ENCODE measurements at regions not wholly inside any gene's neighbourhood (a gene's known extent, or its start where the extent isn't known, plus 50 kb on each side); places are given as distances from the start of the nearest gene placed in this dataset.

GRCh38 chr7:88396295-88396947, 89.7 kb upstream of the STEAP4 start:
- TF ChIP-seq CTCF (IDR thresholded peaks at IDR 0.05), result no peak

GRCh38 chr7:88395715-88396114, 89.0 kb upstream of the STEAP4 start:
- no peak for TF ChIP-seq CTCF (IDR thresholded peaks at IDR 0.05)

GRCh38 chr7:88391247-88391646, 84.6 kb upstream of the STEAP4 start:
- no peak for TF ChIP-seq CTCF (IDR thresholded peaks at IDR 0.05)

DNA sequence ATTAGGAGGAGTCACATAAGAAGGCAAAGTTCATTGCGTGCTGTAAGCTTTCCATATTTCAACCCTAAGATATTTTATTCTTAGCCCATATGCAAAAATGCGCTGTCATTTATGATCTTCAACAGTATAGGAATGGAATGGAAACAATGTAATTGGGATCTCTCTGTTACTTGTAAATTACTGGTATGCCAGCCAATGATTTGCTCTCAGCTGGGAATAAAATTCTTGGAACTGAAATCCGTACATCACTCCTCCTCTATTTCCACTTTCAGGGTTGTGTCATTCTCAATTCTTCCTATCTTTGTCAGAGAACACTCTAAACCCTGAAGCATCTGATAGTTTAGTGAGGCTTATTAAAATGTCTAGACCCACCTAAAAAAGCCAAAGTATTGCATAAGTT, 80.7 kb upstream of the STEAP4 start:
- TF ChIP-seq CTCF (IDR thresholded peaks at IDR 0.05), result no peak

- TF ChIP-seq CTCF (IDR thresholded peaks at IDR 0.05), result no peak
Observed at GRCh38 chr7:88386665-88387156, 80.0 kb upstream of the STEAP4 start.

DNA sequence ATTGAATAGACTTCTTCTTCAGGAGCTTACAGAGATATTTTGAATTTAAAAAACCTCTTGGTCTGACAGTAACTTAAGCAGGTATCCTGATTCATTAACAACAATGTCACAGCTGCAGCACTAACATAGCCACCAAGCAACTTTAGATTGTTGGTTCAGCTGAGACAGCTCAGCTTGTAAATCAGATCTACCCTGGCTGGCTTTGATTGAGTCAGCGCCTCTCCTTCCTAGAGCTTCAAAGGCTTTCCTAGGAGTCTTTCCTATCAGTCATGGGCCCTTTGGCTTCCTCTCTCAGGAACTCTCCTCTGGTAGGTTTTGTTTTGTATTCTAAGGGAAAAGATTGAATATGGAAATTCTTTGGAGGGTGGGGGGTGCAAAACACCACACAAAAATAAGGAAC, 70.7 kb upstream of the STEAP4 start:
- TF ChIP-seq CTCF (IDR thresholded peaks at IDR 0.05), result no peak

DNA sequence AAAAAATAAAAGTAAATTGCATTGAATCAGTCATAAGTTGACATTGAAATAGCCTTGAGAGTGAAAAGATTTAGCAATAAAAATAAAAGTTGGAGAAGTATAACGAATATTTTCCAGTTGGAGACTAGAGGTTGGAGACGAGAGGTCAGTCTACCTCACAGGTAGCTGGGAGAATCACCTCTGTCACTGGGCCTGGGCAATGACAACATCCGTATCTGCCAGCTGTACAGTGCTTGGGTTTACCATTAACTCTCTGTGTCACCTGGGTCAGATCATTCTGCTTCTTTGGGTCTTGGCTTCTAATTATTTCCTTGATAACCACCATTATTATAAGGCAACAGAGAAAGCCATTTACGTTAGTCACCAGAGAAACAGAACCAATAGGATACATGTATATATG, 62.0 kb upstream of the STEAP4 start:
- TF ChIP-seq CTCF (IDR thresholded peaks at IDR 0.05), result no peak

DNA sequence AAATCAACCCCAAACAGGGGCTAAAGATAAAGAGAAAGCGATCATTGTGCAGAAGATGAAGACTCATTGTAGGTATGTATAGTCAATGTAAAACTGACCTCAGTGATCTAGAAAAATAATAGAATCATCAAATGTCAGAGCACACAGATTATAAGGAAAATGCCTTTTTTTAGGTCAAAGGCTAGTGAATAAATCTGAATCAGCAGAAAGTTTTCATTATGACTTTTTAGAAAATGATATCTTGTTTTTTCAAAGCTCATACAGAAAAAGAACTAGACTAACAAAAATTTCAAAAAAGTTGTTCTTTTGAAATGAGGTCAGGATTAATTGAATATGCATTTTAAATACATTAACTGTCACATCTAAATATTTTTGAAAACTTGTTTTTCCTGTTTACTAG, 60.2 kb upstream of the STEAP4 start:
- TF ChIP-seq CTCF (IDR thresholded peaks at IDR 0.05), result no peak
